Fibroblast of upper back skin (primary cell): ENCODE measurements at regions not wholly inside any gene's neighbourhood (a gene's known extent, or its start where the extent isn't known, plus 50 kb on each side); places are given as distances from the start of the nearest gene placed in this dataset.

Experiments
- DNase-seq: peaks from one replicate; pipeline ENCODE4 v3.0.0-alpha.2; 2013

DNA sequence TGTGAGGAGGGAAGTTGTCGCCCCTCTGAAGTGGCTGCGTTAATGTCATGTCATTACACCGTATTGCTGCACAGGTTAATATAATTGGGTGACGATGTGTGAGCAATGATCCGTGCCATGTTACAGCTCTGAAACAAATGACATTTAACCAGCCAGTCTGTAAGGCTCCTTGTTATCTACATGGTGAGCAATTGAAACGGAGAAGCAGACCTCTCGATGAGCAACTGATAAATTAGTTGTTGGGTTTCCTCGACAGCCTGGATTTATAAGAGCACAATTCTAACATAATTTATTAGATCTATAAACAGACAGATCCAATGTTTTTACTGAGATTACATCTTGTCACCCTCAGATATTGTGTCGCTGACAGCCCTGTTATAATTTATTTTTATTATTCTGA lies 49.9 kb upstream of the MAFB start:
- DNase-seq: no peak

DNA sequence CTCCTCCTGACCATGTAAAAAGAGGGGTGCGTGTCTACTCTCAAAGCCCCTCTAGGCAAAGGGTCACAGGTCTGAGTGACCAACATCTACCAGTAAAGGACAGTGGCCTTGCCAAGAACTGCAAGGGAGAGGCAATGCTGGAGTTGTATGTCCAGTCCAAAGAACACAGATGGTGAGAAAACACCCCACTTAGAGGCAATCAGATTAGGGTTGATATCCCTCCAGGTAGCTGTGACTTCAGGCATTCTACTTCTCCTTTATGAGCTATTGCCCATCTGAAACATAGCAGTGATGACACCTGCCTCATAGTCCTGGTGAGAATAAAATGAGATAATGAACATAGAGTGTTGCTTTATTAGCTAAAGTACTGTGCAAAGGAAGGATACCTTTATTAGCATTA lies 50.8 kb upstream of the MAFB start:
- DNase-seq: no peak

DNA sequence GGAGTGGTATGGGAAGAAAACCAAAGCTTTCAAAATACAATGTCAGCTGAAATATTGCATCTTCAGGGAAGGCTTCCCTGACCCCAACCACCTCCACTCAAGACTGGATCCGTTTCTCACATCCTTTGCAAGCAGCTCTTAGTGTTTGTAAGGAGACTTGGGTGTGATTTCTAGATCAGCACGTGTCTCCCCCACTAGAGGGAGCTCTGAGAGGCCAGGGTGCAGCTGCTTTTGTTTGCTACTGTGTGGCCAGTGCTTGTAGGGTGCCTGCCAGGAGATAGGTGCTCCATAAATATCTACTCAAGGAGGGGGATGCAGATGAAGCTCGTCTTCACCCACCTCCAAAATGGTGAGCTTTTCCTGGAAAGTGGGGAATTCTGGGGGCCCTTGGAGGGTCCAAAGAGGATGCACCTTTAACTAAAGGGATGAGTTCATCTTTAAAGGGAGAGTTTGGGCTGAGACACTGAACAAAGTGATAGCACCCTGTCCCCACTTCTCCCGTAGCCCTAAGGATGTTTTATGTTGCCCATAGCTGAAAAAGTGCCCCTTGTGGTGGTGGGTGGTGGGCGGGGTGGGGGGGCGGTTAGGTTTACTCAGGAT lies 52.6 kb upstream of the MAFB start:
- DNase-seq: peak; percentile 23

DNA sequence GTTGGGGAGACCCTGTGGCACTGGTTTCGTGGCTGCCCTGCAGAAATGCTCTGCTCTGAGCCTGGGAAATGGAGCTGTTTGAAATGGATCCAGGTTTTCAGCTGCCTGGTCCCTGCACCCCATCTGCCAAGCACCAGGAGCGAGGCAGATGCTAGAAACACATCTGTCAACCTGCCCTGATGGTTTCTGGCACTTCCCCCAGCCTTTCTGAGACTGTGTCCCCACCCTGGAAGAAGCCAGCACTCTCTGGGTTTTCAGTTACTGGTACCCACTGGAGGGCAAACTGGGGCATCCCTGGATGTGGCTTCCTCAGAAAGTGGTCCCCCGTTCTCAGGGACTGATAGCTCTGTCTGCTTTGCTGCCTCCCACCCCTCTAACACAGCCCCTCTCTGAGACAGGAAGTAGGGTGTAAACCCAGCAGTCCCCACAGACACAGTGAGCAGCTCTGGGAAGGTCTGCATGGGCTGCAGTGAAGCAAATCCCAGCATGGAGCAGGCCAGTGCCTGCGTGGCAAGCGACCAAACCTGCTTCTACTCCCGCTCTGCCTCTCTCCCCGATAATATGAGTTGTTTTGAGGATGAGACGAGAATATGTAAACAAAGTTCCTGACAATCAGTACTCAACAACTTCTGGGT lies 54.2 kb upstream of the MAFB start:
- no peak for DNase-seq

DNA sequence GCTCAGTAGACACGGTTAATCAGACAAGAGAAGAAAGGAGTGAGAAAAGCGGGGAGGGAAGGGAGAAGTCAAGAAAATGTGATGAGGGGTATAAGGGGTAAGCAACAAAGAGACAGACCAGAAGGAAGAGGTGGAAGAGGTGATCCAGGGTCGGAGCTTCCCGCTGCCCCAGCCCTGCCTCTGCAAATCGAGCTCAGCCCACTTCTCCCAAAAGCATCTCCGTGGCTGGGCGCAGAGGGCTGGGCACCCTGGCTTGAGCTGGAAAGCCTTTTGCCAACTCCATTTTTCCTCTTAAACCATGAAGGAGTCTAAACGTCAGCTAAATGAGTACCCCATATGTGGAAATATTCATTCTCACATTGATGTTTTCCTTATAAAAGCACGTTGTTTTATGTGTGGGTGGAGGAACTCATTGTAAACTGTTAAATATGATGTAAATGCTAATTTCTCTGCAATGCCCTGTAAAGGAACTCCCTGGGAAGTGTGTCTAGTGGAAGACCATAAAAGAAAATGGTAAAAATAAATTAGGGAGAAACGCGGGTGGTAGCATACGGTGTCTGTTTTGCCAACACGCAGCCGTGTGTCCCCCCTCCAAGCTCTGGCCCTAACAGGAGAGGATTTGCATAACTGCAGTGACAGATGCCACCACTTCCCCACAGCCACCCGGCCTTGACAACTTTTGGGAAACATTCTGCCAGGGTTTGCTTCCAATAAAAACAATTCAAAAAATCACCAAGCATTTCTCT lies 55.2 kb upstream of the MAFB start:
- DNase-seq: no peak

DNA sequence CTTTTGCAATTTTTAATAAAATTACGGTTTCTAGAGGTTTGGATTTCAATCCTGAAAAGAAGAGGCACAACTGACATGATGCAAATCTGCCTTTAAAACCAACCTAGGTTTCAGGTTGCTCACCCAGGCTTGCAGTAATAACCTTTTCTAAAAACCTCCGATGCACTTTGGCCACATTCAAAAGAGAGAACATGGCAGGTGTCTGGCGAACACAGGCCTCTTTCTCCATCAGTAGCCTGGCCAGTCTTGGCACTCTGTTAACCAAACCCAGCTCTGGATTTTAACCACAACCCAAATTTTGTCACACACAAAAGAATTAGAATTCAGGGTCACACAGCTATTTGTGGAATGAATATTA lies 55.8 kb upstream of the MAFB start:
- no peak for DNase-seq

DNA sequence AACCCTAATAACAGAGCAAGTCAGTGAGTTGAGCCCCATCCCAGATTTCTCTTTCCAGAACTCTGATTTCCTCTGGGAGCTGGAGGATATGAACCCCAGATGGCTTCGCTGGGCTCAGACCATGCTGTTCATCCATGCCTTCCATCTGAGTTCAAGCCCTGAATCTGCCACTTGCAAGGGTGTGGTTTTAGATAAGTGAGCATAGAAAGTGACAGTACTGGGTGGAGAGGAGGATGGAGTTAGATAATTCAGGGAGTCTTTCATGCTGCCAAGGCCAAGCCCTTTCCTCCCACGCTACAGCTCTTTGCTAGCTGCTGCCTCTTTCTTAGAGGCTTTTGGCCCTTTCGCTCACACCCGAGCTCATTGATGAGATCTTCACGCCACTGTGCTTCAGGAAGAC lies 57.2 kb upstream of the MAFB start:
- DNase-seq: no peak

DNA sequence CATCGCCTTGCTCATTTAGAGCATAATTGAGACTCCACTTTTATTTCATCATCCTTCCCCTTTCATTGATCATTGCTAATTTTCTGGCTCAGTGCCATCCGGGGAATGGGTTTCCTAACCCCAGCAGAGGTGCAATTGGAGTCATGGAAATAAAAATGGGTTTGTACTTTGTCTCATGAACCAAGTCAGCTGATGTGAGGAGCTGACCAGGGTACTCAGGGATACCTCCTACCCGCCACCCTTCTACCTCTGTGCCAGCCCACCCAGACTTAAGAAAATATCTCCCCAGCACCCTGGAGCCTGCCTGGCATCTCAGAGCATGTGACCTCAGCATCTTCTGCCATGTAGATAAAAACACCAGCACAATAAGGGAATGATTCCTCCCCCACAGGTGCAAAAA lies 59.1 kb upstream of the MAFB start:
- DNase-seq: no peak

DNA sequence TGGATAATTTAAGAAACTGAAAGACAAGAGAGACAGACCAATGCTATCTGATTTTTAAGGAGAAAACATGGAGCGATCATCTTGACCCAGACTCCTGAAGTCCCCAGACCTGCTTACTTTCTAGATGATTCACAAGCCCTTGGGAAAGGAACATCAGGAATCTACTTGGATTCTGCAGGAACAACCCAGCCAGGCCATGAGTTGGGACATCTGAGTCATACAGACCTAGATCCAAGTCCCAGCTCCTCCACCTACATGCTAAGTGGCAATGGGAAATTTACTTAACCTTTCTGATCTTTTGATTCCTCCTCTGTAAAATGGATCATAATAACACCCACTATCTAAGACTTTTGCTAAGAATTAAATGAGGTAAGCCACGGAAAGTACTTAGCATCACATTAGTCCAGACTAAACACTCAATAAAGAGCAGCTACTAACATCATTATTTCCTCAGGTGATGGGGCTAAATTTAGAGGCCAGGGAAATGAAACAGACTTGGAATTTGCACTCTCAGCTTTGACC lies 61.0 kb upstream of the MAFB start:
- no peak for DNase-seq

DNA sequence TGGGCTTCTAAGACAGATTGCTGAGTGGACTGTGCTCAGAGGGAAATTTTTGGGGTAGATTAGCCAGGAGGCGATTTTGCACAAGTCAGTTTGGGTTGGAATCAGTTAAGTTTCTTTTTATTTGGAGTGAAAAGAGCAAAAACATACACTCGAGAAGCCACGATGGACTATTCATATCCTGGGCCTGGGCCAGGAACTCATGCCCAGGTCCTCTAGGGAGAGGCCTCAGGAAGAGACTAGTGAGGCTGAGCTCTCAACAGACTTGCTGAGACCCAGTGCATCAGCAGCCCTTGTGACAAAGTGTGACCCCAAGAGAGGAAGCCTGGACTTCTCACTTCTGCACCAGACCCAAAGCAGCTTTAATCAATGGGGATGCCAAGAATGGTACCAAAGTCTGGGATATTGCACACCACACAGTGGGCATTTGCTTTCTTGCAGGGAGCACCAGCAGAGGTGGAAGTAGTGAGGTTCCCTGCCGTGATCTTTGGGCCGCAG lies 61.6 kb upstream of the MAFB start:
- DNase-seq: no peak

DNA sequence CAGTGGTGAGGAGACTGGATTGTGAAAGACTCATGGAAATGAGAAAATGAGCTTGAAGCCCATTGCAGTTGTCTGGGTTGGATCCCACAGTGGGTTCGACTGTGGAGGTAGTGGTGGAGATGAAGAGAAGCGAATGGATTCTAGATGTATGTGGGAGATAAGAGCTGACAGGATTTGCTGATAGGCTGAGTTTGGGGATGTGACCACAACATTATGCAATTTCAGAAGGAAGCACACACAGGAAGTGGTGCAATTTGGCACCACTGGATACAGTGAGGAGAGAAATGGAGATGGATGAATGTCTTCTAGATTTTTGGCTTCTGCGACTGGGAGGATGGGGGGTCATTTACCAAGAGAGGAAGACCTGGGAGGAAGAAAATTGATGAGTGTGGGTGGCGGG lies 64.4 kb upstream of the MAFB start:
- peak; percentile 7 for DNase-seq

DNA sequence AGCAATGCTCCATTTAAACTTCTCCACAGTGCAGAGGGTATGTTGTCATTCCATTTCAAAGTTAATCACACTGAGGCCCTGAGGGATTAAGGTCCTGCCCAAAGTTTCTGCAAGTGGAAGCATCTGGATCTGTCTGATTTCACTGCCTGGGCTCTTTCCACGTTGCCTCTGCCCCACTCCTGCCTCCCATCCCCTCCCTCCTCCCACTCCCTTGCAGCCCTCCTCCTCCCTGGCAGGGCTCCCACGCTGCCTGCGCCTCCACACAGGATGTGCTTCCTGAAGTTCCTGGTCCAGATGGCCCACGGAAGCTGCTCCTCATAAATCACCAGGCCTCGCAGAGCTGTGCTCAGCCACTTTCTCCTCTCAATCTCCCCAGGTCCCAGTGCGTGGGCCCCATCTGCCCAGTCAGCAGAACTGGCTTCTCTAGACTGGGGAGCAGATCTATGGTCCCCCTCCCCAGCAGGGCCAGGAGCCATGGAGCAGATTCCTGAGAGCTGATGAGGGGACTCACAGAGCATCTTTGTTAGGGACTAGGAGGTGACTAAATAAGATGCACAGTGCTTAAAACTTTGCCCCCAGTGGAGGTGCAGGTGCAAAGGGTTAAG lies 65.4 kb upstream of the MAFB start:
- peak; percentile 29 for DNase-seq

DNA sequence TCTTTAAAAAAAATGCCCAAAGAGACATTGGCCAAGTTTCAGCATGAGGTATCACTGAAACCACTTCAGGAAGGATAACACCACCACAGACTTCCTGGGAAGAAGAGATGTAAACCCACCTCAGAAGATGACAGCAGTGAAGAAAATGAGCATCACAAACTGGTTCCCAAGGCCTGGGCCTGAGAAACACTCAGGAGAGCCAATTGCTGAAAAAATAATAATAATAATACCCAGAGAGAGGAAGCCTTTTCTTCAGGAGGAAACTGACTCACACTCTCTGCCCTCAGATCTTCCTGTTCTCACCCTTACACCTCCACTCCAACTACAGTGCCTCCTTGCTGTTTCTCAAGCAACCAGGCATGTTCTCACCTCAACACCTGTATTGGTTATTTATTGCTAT lies 68.1 kb upstream of the MAFB start:
- no peak for DNase-seq

DNA sequence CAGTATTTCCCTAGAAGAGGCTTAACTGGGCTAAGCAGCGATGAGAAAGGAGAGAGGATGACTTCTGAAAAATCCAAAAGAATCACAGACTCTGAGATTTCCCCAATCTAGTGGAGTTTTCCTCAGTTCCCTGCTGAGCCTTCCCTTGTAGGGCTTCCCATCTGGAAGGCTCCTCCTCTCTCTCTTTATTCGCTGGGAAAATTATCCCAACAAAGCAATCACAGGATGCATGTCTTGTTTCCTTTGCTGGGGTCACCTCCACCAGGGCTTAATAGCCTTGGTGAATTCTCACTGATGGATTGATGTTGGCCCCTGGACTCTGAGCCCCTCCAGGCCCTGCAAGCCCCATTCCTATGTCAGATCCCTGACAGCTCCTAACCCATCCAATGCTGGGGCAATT lies 69.8 kb upstream of the MAFB start:
- DNase-seq: no peak

DNA sequence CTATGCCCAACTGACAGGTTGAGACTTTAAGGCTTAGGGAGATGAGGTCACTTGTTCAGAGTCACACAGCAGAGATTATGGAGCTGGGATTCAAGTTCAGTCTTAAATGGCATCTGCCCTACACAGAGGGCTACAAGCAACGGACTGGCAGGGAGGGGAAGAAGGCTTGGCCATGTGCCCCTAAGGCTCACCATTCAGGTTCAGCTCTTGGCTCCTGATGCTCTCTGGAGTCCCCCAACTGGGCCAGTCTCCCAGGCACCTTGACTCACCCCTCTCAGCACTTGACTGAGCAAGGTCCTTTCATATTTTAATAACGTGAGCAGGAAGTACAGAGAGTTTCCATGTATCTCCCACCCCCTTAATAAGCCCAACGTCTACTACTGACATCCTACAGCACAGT lies 71.4 kb upstream of the MAFB start:
- DNase-seq: no peak

DNA sequence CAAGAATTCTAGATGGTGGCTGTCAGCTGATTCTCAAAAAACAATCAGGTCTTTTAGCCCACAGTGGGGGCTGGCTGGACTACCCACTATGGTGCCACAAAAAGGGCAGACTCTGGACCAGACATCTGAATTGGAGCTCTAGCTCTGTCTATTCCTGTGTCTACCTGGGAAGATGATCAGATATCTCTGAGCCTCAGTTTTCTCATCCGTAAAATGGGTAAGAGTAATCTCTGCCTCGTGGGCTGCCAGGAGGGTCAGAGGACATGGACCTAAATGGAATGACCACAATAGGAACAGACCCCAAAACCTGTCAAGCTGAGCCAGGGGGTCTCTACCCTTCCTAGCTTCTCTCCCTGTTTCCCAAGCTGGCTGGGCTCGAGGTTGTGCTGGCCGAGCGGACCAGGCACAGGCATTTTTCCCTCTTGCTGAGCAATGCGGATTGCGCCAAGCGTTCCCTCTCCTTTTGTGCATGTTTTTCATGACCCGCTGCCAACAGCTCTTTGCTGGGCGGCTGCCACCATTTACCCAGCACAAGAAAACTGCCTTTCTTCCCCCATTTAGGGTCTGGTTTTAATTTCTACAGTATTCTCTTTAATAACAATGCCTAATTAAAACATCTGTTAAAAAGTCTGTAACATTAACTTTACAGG lies 74.7 kb upstream of the MAFB start:
- no peak for DNase-seq

DNA sequence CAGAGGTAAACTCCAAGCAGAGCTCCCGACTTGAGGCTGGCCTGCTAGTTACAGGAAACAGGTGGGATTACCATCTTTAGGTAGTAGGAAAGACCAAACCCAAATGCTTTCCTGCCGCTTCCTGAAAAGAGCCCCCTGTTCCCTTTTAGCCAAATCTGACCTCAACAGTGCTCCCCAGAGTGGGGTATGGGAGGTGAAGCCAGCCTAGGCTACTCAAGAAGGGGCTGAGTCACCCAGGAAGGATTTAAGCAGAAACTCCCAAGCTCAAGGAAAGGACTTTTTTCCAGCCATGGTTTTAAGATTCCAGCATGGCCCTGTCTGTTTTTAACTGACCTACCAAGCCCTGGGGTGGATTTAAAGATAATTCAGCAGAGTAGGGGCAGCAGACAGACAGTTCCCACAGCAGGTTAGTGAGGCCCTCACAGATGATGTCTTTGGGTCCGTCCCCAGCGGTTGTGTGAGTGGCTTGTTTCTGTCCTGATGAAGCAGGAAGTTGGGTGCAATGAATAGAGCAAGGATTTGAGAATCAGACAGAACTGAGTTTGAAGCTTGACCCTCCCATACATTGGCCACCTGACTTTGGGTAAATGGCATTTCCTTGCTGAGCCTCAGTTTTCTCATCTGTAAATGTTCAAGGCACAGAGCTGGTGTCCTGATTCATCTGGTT lies 76.9 kb upstream of the MAFB start:
- no peak for DNase-seq

DNA sequence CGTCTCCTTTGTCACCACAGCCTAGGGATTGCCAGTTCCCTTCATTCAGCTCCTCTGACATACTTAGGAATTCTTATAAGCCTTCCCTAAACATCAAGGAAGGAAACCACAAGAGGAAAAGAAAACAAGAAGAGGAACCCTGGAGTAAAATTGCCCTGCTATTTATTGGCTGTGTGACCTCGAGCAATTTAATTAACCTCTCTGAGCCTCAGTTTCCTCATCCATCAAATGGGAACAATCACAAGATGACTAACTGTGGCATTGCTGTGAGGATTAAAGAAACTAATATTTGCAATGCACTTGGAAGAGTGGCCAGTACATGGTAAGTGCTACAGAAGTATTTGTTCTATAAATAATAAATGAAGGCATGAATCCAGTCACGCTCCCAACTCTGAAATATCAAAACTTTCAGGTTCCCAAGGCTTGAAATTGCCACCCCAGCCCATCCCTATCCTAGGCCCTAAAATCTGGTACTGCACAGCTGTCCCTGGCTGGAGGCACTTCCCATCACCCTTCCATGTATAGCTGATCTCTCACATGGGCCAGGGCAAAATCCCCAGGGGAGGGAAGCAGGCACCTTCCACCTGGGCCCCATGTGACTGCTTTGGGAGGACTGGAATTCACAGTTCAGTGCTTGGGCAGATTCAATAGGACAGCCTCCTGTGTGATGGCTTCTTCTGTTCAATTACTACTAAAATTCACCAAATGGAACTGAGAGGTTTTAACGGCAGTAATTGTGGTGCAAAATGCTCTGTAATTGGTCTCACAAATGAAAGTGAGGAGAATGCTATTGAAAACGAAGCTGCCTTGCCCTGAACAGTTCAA lies 78.0 kb upstream of the MAFB start:
- no peak for DNase-seq

DNA sequence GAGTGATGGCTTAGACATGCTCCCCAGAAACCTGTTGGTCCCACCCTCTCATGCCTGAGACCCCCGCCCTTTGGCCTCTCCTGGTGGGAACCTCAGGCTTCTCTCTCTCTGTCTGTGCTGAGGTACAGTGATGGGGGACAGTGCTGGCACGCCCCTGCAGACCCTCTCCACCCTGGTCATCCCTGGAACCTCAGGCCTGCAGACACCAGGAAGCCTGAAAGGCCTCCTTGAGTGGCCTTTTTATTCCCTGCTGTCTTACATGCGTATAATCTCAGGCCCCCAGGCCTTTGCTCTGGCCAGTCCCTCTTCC lies 78.5 kb upstream of the MAFB start:
- no peak for DNase-seq

DNA sequence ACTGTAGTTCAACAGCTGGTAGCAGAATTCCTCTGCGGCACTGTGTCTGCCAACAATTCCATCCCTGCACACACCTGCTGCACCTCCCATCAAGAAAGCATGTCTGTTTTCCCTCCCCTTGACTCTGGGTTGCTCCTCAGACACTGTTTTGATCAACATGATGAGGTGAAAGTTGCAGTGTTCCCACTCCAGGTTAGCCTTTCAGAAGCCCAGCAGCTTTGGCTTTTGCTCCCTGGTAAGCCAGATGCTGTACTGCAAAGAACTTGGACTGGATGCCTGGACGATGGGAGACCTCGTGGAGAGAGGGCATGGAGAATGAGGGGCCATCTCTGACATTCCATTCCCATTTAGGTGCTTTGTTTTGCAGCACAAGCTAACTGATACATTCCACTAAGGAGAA lies 79.1 kb upstream of the MAFB start:
- DNase-seq: no peak

DNA sequence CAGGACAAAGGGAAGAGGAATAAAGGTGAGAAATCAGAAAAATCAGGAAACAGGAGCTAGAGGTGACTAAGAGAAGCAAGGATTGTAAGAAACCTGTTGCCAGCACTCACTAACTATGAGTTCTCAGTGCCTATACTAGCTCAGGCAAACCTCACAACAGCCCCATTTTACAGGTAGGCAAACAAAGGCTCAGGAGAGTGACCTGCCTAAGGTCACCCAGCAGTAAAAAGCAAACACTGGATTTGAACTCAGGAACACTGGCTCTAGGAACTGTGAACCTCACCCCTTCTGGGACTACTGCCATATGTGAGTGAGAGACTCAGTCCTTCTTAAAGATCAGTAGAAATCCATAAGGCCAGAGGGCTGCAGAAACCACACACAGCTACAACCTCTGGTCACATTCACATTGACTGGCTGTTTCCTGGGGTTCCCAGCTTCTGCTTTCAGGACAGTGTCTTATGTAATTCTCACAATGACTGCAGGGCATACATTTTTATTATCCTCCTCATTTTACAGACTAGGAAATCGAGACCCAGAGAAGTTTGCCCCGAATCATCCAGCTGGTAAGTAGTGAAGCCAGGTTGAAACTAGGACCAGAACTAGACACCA lies 80.7 kb upstream of the MAFB start:
- DNase-seq: no peak
